Sigmoid colon (tissue), 4 donors: ENCODE measurements at regions not wholly inside any gene's neighbourhood (a gene's known extent, or its start where the extent isn't known, plus 50 kb on each side); places are given as distances from the start of the nearest gene placed in this dataset.

Experiments
- POLR2A ChIP-seq, 2 donors: fragments of 450-650 bp; IDR thresholded peaks; one replicate each; pipeline ENCODE4 v1.6.1; 2016; ENCODE audit warnings: antibody characterized with exemption in 2 of 2, mild to moderate bottlenecking in 2 of 2, moderate library complexity in 2 of 2
- POLR2AphosphoS5 ChIP-seq, 4 donors: sonication (generic); formaldehyde crosslinking; IDR thresholded peaks; one replicate each; pipeline ENCODE4 v1.6.1; 2017; ENCODE audit warnings: antibody characterized with exemption in 4 of 4
- TF ChIP-seq, protein P1 (sequence below), 4 experiments: fragments of 450-650 bp in 3 of 4; fragments of 200-600 bp in 1 of 4; IDR thresholded peaks; one replicate each; pipeline ENCODE4 v1.5.1; 2016 to 2019; ENCODE audit warnings: antibody characterized with exemption in 4 of 4, mild to moderate bottlenecking in 3 of 4, moderate library complexity in 2 of 4

DNA sequence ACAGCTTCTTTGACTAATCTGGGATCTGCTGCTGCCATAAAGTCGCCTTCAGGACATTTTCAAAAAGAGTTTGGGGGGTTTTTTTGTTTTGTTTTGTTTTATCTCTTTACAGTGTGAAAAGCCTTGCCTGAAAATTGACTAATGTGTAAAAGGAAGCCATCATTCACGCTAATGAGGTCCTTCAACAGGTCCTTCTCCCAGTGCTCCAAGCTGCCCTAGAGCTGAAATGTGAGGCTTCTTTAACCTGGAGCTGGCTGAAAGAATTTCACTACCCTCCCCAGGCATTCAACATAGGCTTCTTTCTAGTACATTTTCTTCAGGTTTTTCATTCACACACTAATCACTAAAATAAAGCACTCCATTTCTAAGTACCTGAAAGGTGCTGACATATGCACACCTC, 145.1 kb upstream of the PRDM1 start:
- TF ChIP-seq POLR2A (IDR thresholded peaks at IDR 0.05) (no peak), POLR2AphosphoS5 (IDR thresholded peaks at IDR 0.05) (no peak)
- TF ChIP-seq, protein P1, sequence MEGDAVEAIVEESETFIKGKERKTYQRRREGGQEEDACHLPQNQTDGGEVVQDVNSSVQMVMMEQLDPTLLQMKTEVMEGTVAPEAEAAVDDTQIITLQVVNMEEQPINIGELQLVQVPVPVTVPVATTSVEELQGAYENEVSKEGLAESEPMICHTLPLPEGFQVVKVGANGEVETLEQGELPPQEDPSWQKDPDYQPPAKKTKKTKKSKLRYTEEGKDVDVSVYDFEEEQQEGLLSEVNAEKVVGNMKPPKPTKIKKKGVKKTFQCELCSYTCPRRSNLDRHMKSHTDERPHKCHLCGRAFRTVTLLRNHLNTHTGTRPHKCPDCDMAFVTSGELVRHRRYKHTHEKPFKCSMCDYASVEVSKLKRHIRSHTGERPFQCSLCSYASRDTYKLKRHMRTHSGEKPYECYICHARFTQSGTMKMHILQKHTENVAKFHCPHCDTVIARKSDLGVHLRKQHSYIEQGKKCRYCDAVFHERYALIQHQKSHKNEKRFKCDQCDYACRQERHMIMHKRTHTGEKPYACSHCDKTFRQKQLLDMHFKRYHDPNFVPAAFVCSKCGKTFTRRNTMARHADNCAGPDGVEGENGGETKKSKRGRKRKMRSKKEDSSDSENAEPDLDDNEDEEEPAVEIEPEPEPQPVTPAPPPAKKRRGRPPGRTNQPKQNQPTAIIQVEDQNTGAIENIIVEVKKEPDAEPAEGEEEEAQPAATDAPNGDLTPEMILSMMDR (IDR thresholded peaks at IDR 0.05): no peak
